SHP77 treated with DMSO at 0.1 percent for 48 hours (cell line): ENCODE measurements at regions not wholly inside any gene's neighbourhood (a gene's known extent, or its start where the extent isn't known, plus 50 kb on each side); places are given as distances from the start of the nearest gene placed in this dataset.

ENCODE experiments used
- DNase-seq: peaks from one replicate; lab custom pipeline; 2025; lab: John Stamatoyannopoulos, UW

- no peak for DNase-seq
Measured at GRCh38 chr15:95260856-95261255, 1029.5 kb downstream of the MCTP2 start.

GRCh38 chr15:95261546-95261945 is 1030.2 kb downstream of the MCTP2 start:
- no peak for DNase-seq

- DNase-seq, result no peak
Measured at GRCh38 chr15:95261968-95262367, 1030.6 kb downstream of the MCTP2 start.

GRCh38 chr15:95262866-95263564 is 1031.7 kb downstream of the MCTP2 start:
- DNase-seq, result no peak

- DNase-seq, result no peak
Measured at GRCh38 chr15:95263751-95264150, 1032.4 kb downstream of the MCTP2 start.

GRCh38 chr15:95265419-95265997 is 1034.1 kb downstream of the MCTP2 start:
- DNase-seq, result no peak

GRCh38 chr15:95266451-95267061 is 1035.2 kb downstream of the MCTP2 start:
- DNase-seq, result no peak

GRCh38 chr15:95267481-95267880 is 1036.1 kb downstream of the MCTP2 start:
- no peak for DNase-seq

GRCh38 chr15:95269242-95270183 is 1038.2 kb downstream of the MCTP2 start:
- DNase-seq, result no peak

- no peak for DNase-seq
Measured at GRCh38 chr15:95274101-95274500, 1042.7 kb downstream of the MCTP2 start.

- no peak for DNase-seq
Measured at GRCh38 chr15:95277266-95277665, 1045.9 kb downstream of the MCTP2 start.

GRCh38 chr15:95278532-95279245 is 1047.3 kb downstream of the MCTP2 start:
- DNase-seq, result no peak

- DNase-seq, result no peak
Measured at GRCh38 chr15:95279277-95280019, 1048.1 kb downstream of the MCTP2 start.

- no peak for DNase-seq
Measured at GRCh38 chr15:95280711-95281110, 1049.3 kb downstream of the MCTP2 start.

GRCh38 chr15:95281470-95281869 is 1049.0 kb upstream of the NR2F2 start:
- DNase-seq, result no peak

GRCh38 chr15:95284492-95284891 is 1046.0 kb upstream of the NR2F2 start:
- DNase-seq, result no peak

GRCh38 chr15:95284933-95285421 is 1045.5 kb upstream of the NR2F2 start:
- no peak for DNase-seq

- DNase-seq, result no peak
Measured at GRCh38 chr15:95286352-95286880, 1044.1 kb upstream of the NR2F2 start.

GRCh38 chr15:95287720-95288103 is 1042.8 kb upstream of the NR2F2 start:
- DNase-seq, result no peak

GRCh38 chr15:95288626-95289025 is 1041.9 kb upstream of the NR2F2 start:
- DNase-seq, result no peak
